Astrocyte of the cerebellum (primary cell): ENCODE measurements at regions not wholly inside any gene's neighbourhood (a gene's known extent, or its start where the extent isn't known, plus 50 kb on each side); places are given as distances from the start of the nearest gene placed in this dataset.

Source experiments
- DNase-seq: peaks from one replicate; pipeline ENCODE4 v3.0.0-alpha.2; 2011; ENCODE audit warnings: low read depth
- H3K4me3 ChIP-seq: 2 replicates; pipeline ENCODE4 v1.5.1; 2011; ENCODE audit warnings: mild to moderate bottlenecking, low read depth, low read length, moderate library complexity
- in situ Hi-C: cut with HindIII; loops from 2 replicates; pipeline ENCODE4 v1.10.0; 2017; ENCODE audit warnings: low sequenced_read_pairs
- TF ChIP-seq, protein P1 (sequence below): IDR thresholded peaks from 2 replicates; pipeline ENCODE4 v1.5.1; 2012; ENCODE audit warnings: low read length, low read depth, moderate library complexity, mild to moderate bottlenecking; ENCODE audit errors: missing control alignments

DNA sequence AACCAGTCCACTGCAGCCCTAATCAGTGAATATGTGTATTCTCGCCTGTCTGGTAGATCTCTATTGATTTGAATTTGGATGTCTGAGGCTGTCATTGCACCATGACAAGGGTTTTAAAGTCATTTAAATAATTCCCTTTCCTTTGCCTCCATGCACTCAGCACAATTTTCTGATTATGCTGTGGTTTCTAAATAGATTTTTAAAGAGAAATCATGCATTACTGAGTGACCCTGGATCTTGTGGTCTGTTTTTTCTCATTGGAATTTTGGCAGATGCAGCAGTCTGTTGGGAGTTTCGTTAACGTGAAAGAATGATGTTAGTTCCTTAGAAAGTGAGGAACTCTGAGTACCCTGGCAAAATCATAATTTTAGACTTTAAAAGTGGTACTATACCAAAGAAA lies 396.0 kb downstream of the LRRC70 start:
- H3K4me3 ChIP-seq, result no peak overlapping the region
- DNase-seq, result no peak
- in situ Hi-C loops, result no loop called here
- TF ChIP-seq, protein P1, sequence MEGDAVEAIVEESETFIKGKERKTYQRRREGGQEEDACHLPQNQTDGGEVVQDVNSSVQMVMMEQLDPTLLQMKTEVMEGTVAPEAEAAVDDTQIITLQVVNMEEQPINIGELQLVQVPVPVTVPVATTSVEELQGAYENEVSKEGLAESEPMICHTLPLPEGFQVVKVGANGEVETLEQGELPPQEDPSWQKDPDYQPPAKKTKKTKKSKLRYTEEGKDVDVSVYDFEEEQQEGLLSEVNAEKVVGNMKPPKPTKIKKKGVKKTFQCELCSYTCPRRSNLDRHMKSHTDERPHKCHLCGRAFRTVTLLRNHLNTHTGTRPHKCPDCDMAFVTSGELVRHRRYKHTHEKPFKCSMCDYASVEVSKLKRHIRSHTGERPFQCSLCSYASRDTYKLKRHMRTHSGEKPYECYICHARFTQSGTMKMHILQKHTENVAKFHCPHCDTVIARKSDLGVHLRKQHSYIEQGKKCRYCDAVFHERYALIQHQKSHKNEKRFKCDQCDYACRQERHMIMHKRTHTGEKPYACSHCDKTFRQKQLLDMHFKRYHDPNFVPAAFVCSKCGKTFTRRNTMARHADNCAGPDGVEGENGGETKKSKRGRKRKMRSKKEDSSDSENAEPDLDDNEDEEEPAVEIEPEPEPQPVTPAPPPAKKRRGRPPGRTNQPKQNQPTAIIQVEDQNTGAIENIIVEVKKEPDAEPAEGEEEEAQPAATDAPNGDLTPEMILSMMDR, result no peak

DNA sequence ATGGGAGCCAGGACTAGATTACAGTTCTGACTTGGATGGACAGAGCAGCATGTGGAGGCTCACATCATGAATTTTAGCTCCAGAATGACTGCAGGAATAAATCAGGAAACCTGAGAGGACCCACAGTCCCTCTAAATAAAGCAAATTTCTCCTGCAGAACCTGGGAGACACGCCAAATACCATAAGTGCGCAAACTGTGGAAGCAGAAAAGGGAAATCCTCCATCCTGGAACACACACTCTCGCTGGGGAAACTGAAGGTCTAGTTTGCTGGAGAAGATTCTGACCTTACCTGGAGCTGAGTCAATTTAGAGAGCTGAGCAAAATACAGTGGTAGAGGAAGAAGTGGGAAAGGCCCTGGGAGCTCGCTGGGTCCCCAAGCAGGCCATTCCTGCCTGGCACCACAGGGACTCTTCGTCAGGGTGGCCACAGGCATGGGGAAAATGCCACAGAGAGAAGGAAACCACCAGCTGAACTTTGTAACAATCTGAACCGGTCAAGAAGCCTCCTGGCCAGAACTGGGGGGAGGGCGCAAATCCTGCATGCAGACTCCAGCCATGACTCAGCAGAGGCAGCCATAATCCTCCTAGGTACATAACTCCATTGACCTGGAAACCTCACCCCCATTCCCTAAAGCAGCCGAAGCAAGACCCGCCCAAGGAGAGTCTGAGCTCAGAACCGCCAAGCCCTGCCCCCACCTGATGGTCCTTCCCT lies 390.9 kb downstream of the LRRC70 start:
- no peak overlapping the region for H3K4me3 ChIP-seq
- no peak for DNase-seq
- TF ChIP-seq, protein P1, result no peak
- in situ Hi-C loops, result no loop called here

DNA sequence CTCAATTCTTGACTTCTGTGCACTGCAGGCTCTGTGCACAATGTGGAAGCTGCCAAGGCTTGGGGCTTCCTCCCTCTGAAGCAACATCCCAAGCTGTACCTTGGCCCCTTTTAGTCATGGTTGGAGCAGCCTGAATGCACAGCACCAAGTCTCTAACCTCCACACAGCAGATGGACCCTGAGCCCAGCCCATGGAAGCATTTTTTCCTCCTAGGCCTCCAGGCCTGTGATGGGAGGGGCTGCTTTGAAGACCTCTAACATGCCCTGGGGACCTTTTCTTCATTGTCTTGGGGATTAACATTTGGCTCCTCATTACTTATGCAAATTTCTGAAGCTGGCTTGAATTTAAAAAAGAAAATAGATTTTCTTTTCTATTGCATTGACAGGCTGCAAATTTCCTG lies 385.8 kb downstream of the LRRC70 start:
- DNase-seq, result no peak
- TF ChIP-seq, protein P1, result no peak
- H3K4me3 ChIP-seq, result no peak overlapping the region
- in situ Hi-C loops, result no loop called here

DNA sequence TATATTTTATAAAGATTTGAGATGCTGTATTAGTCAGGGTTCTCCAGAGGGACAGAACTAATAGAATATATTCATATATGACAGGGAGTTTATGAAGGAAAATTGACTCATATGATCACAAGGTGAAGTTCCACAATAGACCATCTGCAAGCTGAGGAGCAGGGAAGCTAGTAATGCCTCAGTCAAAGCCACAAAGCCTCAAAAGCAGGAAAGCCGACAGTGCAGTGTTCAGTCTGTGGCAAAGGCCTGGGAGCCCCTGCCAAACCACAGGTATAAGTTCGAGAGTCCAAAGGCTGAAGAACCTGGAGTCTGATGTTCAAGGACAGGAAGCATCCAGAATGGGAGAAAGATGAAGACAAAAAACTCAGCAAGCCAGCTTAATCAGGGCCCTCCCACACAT lies 382.2 kb downstream of the LRRC70 start:
- TF ChIP-seq, protein P1, result no peak
- no peak overlapping the region for H3K4me3 ChIP-seq
- no peak for DNase-seq
- in situ Hi-C loops, result no loop called here

DNA sequence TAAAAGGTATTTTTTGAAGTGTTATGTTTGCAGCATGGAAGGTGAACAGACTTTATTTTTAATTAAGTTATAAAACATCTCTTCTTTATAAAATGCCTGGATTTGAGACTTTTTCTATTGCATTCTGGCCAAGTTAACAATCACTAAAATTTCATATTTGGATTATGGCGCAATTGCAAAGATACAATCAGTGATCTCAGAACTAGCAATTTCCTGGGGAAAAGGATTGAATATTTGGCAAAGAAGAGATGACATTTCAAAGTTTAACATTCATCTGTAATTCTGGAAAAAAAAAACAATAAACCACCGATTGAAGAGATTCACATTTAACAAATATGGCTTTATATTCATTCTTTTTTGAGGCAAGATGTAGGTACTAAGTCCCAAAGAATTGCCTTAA lies 378.0 kb downstream of the LRRC70 start:
- DNase-seq, result no peak
- in situ Hi-C loops, result no loop called here
- TF ChIP-seq, protein P1, result no peak

DNA sequence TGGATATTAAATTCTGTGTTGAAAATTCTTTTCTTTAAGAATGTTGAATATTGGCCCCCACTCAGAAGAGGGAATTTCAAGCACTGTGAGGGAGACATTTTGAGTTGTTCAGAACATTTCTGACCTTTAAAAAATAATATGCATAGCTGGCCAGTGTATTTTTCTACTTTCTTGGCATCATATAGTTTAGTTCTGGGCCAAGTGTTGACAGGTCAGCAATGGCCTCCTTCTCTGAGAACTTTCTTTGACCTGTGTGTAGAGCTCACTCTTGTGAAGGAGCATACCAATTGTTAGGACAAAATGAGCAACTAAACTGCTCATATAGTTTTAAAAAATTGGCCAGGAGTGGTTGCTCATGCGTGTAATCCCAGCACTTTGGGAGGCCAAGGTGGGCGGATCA lies 376.0 kb downstream of the LRRC70 start:
- in situ Hi-C loops, result no loop called here
- DNase-seq, result no peak
- H3K4me3 ChIP-seq, result no peak overlapping the region
- TF ChIP-seq, protein P1, result no peak

More for the DNA sequence above, 378.0 kb downstream of the LRRC70 start:
- no peak overlapping the region for H3K4me3 ChIP-seq
